ENCODE measurements at regions not wholly inside any gene's neighbourhood (a gene's known extent, or its start where the extent isn't known, plus 50 kb on each side); places are given as distances from the start of the nearest gene placed in this dataset.
A peak's percentile ranks its signal among the peaks of the same experiment; 100 is the strongest.

- H3K36me3 ChIP-seq (ENCODE audit: control insufficient read depth, insufficient read depth, low read length), result no peaks in the 10 kb centered on the region
- TF ChIP-seq CTCF (IDR thresholded peaks at IDR 0.05; ENCODE audit: insufficient read depth, low read length, severe bottlenecking), result no peak
- DNase-seq (ENCODE audit: low read depth) (peak; percentile 42), FAIRE-seq (no peak)
- H3K27me3 ChIP-seq (ENCODE audit: control insufficient read depth, insufficient read depth, low read length), result peaks cover 3% of the 10 kb centered on the region
- H3K4me3 ChIP-seq (ENCODE audit: low read depth, low read length), result no peak overlapping the region
Observed at GRCh38 chr10:29921071-29921446, 138.3 kb downstream of the JCAD start.

GRCh38 chr10:29920408-29921070 is 138.8 kb downstream of the JCAD start:
- no peak overlapping the region for H3K4me3 ChIP-seq (ENCODE audit: low read depth, low read length)
- peaks cover 3% of the 10 kb centered on the region for H3K27me3 ChIP-seq (ENCODE audit: control insufficient read depth, insufficient read depth, low read length)
- FAIRE-seq, result no peak
- DNase-seq (ENCODE audit: low read depth), result no peak
- no peak for TF ChIP-seq CTCF (IDR thresholded peaks at IDR 0.05; ENCODE audit: insufficient read depth, low read length, severe bottlenecking)
- no peaks in the 10 kb centered on the region for H3K36me3 ChIP-seq (ENCODE audit: control insufficient read depth, insufficient read depth, low read length)

GRCh38 chr10:29918623-29919400 is 140.6 kb downstream of the JCAD start:
- Histone ChIP-seq H3K36me3 (ENCODE audit: control insufficient read depth, insufficient read depth, low read length) (no peaks in the 10 kb centered on the region), H3K4me3 (ENCODE audit: low read depth, low read length) (no peak overlapping the region), H3K27me3 (ENCODE audit: control insufficient read depth, insufficient read depth, low read length) (peaks cover 3% of the 10 kb centered on the region)
- no peak for DNase-seq (ENCODE audit: low read depth)
- TF ChIP-seq CTCF (IDR thresholded peaks at IDR 0.05; ENCODE audit: insufficient read depth, low read length, severe bottlenecking), result no peak
- no peak for FAIRE-seq

GRCh38 chr10:29917311-29917710 is 142.1 kb downstream of the JCAD start:
- Histone ChIP-seq H3K4me3 (ENCODE audit: low read depth, low read length) (no peak overlapping the region), H3K27me3 (ENCODE audit: control insufficient read depth, insufficient read depth, low read length) (peaks cover 3% of the 10 kb centered on the region), H3K36me3 (ENCODE audit: control insufficient read depth, insufficient read depth, low read length) (no peaks in the 10 kb centered on the region)
- no peak for FAIRE-seq
- DNase-seq (ENCODE audit: low read depth), result no peak
- no peak for TF ChIP-seq CTCF (IDR thresholded peaks at IDR 0.05; ENCODE audit: insufficient read depth, low read length, severe bottlenecking)

- H3K36me3 ChIP-seq (ENCODE audit: control insufficient read depth, insufficient read depth, low read length), result no peaks in the 10 kb centered on the region
- peaks cover 3% of the 10 kb centered on the region for H3K27me3 ChIP-seq (ENCODE audit: control insufficient read depth, insufficient read depth, low read length)
- no peak for TF ChIP-seq CTCF (IDR thresholded peaks at IDR 0.05; ENCODE audit: insufficient read depth, low read length, severe bottlenecking)
- no peak for FAIRE-seq
- no peak overlapping the region for H3K4me3 ChIP-seq (ENCODE audit: low read depth, low read length)
- no peak for DNase-seq (ENCODE audit: low read depth)
Observed at GRCh38 chr10:29916669-29917068, 142.7 kb downstream of the JCAD start.
